UCSD-AML1 (cell line): ENCODE measurements at regions not wholly inside any gene's neighbourhood (a gene's known extent, or its start where the extent isn't known, plus 50 kb on each side); places are given as distances from the start of the nearest gene placed in this dataset.
A peak's percentile ranks its signal among the peaks of the same experiment; 100 is the strongest.
"Not testable (repeated sequence)": the region's sequence is repeated elsewhere in the genome, so short reads cannot be mapped to it uniquely, and the experiment has no call there.

ENCODE experiments used
- DNase-seq: peaks from one replicate; lab custom pipeline; 2025; ENCODE audit not compliant: unreplicated experiment; lab: John Stamatoyannopoulos, UW

DNA sequence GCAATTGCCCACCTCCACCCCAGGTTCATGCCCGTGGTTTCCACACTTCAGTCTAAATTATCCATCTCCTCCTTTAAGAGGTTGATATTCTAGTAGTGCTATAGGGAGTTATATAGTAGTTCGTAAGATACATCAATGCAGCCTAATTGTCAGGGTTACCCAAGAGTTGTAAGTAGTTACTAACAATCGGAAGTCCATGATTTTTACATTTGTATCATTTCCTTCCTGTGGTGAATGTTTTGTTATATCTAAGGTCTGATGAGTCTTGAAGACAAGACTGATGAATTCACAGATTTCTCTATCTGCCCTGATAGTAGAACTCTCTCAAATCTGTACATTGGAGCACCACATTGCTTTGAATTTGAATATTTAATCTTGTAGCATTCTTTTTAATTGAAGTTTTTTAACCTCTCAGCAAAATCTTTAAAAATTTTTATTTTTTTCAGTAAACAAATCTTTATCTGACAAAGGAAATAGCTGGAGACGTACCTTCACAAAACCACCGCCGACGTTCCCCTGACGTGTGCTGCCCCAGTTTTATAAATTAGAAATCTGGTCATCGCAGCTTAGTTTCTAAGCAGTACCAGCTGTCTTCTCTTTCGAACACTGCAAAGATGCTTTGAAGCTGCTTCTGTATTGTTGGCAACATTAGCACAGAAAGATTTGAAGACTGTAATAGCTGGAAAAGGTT lies 264.5 kb downstream of the SOCS6 start:
- DNase-seq: no peak

DNA sequence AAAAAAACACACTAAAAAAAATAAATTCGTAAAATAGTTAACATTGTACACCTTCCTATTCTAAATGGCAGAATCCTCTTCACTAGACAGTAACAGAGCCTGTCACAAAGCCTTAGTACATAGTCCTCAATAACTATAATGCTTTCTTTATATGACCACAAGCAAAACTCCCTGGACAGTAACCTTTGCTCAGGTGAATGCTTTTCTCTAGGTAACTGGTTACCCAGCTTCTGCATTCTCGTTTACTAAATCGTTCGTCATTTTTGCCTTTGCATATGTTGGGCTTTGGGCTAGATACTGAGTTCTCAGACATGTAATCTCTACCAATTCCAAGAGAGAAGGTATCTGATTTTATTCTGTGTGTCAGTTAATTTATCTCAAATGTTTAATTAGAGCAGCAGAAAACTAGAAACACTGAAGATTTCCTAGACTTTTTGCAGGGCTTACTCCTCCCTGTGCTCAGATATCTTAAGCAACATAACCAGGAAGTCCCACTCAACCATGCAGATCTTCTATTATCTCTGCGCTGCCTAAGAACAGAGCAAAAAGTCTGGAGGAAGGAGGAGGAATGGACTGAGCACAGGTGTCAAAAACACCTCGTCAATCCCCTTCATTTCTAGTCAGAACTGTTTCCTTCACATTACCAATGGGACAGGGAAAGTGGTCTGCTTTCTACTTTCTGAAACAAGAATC lies 247.7 kb downstream of the SOCS6 start:
- no peak for DNase-seq

DNA sequence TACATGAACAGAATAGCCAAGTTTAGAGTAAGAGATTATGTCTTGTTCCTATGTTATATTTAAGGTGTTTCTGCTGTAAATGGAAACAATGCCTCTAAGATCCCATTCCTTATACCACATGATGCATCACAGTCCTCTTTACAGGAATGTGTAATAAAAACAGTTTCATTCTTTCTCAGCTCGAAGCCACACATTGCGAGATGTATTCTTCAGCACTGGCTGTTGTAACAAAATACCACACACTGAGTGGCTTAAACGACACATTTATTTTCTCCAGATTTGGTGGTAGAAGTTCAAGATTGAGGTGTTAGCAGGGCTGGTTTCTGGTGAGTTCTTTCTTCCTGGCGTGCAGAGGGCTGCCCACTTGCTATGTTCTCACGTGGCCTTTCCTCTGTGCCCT lies 246.2 kb downstream of the SOCS6 start:
- DNase-seq: no peak

DNA sequence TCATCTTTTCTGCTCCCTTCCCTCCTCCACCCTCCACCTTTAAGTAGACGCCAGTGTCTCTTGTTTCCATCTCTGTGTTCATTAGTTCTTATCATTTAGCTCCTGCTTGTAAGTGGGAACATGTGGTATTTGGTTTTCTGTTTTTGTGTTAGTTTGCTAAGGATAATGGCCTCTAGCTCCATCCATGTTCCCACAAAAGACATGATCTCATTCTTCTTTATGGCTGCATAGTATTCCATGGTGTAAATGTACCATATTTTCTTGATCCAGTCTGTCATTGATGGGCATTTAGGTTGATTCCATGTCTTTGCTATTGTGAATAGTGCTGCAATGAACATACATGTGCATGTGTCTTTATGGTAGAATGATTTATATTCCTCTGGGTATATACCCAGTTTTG lies 236.5 kb downstream of the SOCS6 start:
- DNase-seq: not testable (repeated sequence)

DNA sequence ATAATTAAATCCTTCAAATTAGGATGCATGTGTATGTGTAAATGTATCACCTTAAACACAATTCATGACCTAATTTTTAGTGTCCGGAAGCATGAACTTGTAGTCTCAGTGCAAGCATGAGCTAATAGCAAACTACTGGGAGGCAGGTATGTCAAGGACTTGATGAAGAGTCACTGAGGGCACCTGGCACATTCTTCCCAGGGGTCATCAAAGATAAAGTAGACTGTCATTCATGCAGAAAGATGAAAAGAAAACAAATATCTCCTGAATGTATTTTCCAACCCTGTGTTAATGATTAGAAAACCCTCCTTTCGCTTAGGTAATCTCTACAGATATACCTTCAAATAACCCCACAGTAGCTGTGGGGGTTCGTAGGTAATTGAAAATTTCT lies 234.9 kb downstream of the SOCS6 start:
- DNase-seq: no peak

DNA sequence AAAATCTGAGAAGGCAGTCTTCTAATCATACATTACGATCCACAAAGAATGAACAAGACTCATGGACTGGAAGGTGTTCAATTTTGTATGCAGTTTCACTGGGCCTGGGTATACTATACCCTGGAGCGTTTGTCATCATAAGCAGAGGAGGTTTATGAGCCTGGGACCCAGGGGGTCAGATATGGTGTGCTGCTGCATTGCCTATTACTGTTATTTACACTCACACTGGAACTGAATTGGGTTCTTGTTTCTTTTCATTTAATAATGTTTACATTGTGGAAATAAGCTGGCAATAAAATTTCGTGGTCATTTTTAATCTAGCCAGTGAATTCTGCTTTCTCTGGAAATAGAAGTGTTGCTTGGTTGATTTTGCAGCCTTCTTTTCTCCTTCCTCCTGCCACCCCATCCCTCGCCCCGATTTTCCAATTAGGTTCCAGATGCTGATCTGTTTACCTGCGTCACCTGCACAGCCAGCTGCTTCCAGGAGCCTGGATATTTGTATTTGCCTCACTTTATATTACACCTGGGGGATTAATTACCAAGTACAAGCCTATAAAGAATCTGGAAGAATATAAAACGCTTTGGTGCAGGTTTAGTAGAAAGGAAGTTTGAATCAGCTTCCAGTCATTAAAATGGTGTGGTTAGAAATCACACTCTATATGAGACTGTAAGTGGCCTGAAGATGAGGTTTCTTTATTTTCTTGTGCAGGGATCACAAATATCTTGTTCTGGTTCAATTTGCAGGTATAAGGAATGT lies 234.4 kb downstream of the SOCS6 start:
- DNase-seq: no peak

DNA sequence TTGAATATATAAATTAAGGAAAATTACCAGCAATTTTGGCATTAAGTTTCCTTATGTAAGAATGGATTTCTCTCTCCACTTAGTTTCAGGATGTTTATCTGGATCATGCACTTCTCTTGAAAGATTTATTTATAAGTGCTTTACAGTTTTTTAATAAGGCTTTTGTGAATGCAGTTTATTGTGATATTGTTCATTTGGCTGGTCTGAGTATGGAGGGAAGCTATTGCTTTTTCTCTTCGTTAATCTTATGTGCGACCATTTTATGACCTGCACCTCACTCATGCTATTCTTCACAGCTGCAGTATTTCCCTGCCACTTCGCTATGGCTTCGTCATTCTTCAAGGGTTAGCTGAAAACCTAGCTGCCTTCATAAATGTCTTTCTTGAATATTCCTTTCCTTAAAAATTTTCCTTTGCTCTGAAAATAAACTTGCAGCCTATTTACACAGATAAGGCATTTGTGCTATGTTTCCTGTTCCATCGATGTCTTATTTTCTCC lies 233.4 kb downstream of the SOCS6 start:
- DNase-seq: no peak

DNA sequence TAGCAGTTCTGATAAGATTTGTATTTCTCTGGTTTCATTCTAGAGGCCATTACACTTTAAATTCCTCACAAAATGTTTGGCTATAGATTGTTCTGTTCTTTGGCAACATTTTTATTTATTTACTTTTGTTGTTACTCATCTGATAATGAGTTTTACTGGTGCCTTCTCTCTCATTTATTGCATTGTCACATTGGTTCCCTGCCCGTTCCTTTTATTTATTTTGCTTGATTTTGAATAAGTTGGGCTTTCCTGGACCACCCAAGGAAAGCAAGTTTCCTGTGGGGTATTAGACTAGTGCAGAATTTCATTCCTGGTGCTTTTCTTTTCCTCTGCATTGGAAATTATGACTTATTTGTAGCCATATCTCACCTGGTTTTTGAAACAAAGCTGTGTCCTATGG lies 232.0 kb downstream of the SOCS6 start:
- DNase-seq: no peak

DNA sequence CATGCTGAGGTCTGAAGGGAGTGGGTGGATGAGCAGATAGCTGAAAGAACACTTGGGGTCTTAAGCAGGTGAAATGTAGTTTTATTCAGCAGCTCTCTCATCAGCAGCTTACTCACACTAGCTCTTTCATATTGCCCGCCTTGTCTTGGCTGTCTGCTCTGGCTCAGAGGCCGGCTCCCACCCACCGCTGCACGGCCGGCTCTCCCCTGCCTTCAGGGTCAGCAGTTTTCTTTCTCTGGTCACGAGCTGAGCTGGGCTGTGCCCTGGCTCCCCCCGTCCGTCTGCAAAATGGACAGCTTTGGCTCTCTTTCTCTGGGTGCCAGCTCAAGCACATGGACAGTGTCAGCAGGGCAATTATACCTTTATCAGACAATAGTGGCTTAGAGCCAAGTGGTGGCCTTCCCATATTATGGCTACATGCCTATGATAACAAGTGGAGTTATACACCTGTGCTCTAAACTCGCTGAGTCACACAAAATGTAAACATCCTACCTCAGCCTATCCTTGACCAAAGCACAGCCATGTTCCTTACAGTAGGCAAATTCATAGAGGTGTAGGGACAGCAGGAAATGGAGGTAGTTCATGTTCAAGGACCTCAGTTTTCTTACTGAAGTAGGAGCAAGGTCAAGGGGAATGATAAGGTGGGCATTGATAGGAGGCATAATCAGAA lies 224.8 kb downstream of the SOCS6 start:
- no peak for DNase-seq

DNA sequence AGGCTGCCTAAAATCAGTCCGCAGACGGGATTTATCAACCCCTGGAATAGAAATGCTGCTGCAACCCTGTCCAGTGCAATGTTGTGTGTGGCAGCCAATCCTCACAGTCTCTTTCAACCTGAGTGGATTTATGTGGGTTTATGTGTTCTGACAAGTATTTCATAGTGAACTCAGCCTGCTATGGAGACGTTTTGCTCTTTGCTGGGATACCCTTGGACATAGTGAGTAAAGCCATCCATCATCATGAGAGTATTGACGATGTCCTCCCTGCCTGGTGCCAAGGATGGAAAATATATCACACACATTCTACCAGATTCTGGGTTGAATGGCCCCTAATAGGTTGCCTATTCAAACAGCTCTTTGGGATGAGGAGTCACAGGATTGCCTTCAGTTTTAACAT lies 219.1 kb downstream of the SOCS6 start:
- DNase-seq: no peak

DNA sequence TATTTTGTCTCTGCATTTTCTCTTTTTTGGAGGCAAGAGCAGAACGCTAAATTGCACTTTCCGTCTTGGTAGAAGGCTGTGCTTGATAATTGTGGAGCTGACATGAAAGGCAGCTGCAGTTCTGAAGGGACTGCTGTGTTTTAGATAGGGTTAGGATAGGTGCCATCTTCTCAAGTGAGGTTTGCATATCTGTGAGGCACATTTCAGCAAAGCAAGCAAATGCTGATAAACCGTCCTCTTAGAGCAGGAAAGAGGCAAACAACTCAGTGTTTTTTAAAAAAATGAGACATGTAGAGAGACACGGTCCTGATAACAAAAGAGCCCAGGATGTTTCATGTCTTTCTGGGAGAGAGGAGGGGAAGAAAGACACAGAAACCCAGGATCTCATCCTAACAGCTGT lies 217.7 kb downstream of the SOCS6 start:
- DNase-seq: no peak

DNA sequence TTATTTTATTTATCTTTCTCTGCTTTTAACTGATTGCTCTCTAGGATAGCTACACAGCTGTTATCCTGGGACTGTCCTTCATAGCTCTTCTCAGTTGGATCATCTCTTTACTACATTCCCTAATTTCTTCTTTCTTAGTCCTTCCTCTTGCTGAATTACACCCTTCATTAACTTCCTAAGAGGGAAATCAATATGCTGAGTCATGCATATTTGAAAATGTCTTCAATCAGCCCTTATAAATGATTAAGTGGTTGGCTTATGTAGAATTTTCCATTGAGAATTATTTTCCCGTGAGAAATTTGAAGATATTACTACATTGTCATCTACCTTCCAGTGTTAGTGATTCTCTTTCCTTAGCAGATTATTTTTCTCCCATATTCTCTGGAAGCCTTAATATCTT lies 214.2 kb downstream of the SOCS6 start:
- no peak for DNase-seq

DNA sequence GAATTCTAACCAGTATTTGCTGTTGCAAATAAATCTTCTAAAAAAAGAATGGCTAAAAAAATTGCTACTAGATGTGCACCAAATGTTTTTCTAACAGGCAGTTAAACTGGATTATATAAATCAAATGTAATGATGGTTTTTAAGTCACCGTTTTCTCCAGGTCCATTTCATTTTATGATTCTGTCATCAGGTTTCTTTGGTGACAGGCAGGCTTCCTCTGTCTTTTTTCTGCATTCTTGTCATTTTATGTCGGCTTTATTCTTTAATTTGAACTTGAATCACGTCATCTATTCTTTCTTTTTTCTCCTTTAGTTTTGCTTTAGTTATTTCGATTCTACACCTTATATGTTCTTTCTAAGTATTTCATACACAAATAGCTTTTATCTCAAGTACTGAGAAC lies 212.5 kb downstream of the SOCS6 start:
- DNase-seq: no peak

DNA sequence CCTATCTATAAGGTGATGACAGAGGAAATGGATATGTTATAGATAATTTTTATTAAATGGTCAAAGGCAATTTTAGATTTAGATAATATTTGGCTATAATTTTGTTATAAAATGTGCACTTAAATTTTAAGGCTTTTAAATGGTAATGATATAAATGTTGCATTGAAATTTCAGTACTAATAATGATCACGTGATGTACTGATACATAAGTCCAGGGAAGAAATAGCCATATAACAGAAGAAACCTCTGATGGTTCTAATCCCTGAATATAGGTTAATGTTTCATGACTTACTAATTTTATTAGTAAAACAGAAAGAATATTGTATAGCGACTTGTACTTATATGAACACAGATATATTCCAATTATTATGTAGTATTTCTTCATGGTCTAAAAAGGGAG lies 211.9 kb downstream of the SOCS6 start:
- no peak for DNase-seq

DNA sequence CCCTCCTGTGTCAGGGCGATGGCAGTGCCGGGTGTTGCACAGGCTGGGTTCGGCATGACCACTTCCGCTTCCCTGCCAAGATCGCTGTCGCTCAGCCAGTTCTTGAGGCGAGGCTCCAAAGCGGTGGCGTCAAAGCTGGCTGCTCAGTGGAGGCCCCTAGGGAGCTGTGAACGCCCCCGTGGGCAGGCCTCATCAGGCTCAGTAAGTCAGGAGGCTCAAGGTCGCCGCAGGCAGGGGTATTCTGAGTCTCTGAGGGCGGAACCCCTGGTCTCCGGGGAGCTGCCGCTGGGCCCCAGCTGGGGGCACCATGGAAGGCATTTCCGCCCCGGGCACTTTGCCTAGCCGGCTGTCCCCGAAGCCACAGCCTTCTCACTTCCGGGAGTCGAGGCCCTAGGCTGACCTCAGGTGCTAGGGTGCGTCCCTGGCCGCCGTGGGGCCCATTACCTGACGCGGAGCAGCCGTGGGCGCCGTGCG lies 210.4 kb downstream of the SOCS6 start:
- DNase-seq: no peak

DNA sequence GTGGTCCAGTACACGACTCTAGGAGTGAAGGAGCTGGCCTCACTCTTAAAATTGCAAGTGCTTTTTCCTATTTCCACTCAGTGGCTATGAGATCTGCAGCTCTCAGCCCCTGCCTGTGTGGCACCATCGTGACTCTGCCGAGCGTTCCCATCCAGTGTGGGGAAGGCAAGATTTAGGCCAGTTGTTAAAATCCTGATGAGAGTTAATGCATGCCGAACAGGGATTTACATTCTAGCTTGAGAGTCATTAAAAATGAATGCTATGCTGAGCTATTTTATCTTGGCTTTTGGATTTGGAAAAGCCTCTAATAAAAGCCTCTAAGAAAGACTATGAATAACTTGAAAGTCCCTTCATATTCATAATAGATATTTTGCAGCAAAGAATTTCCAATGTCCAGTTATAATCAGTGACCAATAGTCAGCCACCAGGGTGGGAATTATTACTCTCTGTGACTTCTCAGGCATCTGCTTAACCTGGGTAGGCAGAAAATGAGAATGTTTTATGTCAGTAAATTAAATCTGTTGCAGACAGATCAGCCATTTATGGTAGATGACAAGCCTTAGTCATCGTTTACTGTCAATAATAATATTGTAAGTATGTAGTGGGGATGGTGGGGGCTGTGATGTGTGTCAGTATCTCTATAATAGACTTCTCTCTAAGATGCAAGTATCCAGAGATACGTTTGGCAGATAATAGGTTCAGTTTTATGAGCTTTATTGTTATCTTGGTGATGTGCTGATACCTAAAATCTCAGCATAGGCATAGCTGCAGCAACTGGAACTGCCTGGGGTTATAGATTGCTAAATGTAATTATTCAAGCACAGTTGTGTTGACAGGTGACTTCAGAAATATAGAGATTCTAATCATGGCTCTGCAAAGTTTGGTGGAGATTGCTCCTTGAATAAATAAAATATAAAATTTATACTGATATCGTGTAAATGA lies 207.8 kb downstream of the SOCS6 start:
- DNase-seq: no peak

DNA sequence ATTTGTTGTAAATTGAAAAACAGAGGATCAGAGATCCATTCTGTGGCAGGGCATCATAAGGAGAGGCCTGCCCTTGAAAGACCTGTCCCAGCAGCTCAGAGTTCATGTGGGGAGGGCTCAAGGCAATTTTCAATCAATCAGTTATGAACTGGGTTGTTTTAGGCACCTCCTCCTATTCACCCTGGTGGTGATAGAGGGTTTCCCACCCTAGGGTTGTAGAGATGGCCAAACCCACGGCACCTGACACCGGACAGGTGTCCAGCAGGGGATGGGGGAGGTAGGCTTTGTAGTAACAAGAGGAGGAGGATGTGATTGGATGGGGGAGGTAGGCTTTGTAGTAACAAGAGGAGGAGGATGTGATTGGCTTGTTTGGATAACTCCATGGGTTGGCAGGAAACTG lies 205.7 kb downstream of the SOCS6 start:
- no peak for DNase-seq

DNA sequence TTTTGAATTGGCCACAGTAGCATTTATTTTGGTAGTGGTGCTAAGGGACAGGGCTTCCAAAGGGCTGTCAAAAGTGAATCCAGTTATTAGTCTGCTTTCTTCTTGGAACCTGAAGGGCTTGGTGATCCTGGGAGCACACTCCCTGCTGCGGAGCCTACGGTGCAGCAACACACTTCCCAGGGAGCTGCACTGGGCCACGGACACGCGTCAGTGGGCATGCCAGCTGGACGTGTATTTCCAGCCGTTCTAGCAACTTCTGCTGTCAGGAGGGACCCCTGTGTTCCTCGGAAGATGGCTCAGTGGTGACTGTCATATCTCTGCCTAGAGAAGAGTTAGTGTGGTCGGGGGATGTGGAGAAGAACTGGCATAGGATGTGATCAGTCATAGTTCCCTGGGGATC lies 204.6 kb downstream of the SOCS6 start:
- DNase-seq: no peak

DNA sequence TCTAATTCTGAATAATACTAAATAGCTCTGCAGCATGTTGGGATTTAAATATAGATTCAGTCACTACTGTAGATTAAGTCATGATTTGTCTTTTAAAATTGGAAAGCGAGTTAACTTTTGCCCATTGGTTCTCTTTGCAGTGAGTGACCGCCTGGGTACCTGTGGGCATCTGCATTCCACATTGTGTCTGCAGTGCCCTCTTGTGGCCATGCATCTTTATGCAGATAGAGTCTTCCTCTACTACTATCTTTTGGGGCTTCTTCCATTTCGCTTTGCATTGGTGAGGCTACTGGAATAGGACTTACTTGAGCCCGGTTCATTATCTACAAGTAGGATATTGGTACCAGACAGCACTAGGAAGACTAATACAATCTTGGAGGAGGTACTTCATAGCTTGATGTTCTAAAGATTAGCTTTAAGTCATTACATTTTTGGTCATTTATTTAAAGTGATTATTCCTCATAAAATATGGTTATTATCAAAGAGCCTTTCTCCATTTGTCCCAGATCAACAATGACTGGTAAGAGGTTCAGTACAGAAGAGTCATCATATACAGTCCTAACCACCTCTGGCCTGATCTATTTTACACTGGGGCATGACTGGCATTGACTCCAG lies 203.0 kb downstream of the SOCS6 start:
- peak; percentile 28 for DNase-seq
